T follicular helper cell (primary cell): ENCODE measurements at regions not wholly inside any gene's neighbourhood (a gene's known extent, or its start where the extent isn't known, plus 50 kb on each side); places are given as distances from the start of the nearest gene placed in this dataset.
"Not testable (repeated sequence)": the region's sequence is repeated elsewhere in the genome, so short reads cannot be mapped to it uniquely, and the experiment has no call there.

Experiments used
- DNase-seq: peaks from one replicate; pipeline ENCODE4 v3.0.0-alpha.2; 2020; ENCODE audit warnings: low read depth

DNA sequence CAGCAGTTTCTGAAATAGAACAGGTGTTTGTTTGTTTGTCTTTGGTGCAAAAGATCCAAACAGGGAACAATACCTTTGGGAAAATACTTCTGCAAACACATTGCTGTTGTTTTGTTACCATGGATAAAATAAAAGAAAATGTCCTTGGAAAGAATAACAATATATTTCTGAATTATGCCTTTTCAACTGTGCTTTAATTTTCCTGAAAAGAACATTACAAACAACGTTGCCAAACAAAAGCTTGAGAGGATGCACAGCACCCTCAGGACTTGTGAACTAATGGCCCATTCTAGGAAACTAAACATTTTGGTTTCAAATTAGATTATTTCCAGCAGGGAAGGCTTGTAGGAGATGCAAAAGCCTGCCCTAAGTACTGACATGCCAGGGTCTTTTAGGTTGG lies 967.2 kb downstream of the TLE4 start:
- DNase-seq = no peak

DNA sequence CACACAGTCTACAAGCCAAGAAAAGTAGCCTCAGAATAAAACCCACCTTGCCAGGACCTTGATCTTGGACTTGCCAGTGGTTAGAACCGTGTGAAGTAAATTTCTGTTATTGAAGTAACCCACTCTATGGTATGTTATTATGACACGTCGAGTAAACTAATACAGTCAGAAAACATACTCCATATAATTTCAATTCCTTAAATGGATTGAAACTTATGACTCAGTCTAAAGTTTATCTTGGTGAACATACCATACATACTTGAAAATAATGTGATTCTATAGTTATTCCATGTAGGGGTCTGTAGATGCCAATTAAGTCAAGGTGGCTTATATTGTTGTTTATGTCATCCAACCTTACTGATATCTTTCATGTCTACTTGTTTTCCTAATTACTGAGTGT lies 950.7 kb downstream of the TLE4 start:
- no peak for DNase-seq

- no peak for DNase-seq
Observed at GRCh38 chr9:80521151-80521550, 949.4 kb downstream of the TLE4 start.

- no peak for DNase-seq
Observed at GRCh38 chr9:80520231-80520630, 948.5 kb downstream of the TLE4 start.

GRCh38 chr9:80518441-80518840 lies 946.7 kb downstream of the TLE4 start:
- DNase-seq = no peak

DNA sequence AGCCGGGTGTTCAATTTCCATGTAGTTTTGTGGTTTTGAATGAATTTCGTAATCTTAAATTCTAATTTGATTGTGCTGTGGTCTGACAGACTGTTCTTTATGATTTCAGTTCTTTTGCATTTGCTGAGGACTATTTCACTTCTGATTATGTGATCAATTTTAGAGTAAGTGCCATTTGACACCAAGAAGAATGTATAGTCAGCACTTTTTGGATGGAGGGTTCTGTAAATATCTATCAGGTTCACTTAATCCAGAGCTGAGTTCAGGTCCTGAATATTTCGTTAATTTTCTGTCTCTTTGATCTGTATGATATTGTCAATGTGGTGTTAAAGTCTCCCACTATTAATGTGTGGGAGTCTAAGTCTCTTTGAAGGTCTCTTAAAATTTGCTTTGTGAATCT lies 944.9 kb downstream of the TLE4 start:
- DNase-seq = no peak

- DNase-seq = no peak
Observed at GRCh38 chr9:80509358-80509757, 937.6 kb downstream of the TLE4 start.

GRCh38 chr9:80507611-80508010 lies 935.8 kb downstream of the TLE4 start:
- DNase-seq = no peak

DNA sequence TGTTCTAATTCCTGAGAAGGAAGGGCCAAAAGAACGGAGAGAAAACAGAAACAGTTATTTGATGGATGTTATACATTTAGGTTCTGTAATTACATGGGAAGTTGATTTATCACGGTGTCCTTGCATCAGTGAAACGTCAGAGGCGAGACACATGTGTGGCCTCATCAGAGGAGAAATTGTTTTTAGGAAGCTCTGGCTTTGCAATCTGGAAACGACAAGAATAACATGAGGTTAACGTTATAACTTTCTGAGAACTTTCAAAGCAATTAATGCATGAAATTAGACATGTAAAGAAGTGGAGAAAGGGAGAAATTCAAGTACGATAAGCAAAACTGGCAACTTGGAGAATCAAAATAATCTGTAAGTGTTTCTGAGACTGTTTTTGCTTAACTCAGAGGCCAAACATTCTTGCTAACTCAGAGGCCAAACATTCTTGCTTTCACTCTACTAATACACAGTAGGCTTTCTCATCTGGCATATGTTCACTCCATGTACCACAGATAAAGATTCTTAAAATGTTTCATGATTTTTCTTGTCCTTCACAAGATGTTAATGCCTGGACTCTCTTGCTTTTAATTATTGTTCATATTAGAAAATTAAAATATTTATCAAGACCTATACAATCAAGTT lies 933.0 kb downstream of the TLE4 start:
- no peak for DNase-seq

DNA sequence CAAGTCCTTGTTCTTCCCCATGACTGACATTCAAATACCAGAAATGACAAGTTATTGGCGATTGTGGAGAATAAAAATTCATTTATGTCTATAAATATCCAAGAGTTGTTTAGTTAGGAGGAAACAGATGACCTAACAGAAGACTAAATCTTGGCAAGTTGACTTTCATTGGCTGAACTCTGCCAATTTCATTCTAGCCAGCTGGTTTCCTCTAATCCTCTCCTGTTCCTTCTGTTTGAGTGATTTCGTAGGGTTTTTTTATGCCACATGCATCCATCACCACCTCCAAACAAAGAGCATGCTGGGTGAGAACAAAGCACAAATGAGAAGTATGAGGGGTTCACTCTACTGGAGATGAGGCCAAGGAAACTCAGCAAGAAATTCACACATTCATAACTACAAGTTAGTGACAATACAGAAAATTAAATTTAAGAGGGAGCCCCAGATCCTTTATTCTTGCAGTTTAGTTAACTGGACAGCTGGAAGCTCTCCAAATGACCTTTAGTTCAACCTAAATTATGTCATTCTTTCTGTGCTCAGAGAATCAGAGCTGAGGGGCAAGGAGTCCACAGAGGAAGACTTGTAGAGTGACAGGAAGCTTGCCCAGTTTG lies 932.0 kb downstream of the TLE4 start:
- DNase-seq = no peak

DNA sequence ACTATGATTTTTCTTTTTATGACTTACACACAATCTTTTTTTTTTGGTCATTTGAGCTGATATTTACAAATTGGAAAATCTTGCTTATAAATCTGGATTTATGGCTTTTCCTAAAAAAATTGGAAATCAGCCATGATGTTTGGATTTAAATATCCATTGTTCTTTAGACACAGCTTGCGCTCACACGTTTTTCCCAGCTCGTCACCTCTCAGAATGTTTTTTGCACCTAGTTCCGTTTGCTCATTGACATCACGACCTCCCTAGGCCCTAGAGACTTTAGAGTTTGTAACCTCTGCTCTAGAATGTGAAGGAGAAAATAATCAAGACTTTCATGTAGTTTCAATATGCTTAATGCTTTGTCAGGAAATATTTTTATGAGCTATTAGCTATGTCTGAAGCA lies 930.5 kb downstream of the TLE4 start:
- DNase-seq = no peak

DNA sequence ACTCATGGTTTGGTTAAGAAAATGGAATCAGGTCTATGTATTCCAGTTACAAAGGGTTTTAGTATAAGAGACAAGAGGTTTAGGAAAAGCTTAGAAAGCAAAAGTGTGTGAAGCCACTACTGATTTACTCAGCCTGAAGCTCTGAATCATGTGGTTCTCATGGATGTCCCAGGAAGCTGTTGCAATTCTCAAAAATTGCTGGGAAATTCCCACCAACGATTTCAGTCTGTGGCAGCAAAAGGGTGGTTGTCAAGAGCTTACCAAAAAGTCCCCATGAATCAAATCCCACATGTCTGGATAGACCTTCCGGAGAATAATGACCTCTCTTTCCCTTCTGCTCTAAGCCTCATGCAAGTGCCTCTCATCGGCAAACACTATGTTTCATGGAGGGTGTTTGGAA lies 929.9 kb downstream of the TLE4 start:
- no peak for DNase-seq

GRCh38 chr9:80500300-80500699 lies 928.5 kb downstream of the TLE4 start:
- DNase-seq = no peak

DNA sequence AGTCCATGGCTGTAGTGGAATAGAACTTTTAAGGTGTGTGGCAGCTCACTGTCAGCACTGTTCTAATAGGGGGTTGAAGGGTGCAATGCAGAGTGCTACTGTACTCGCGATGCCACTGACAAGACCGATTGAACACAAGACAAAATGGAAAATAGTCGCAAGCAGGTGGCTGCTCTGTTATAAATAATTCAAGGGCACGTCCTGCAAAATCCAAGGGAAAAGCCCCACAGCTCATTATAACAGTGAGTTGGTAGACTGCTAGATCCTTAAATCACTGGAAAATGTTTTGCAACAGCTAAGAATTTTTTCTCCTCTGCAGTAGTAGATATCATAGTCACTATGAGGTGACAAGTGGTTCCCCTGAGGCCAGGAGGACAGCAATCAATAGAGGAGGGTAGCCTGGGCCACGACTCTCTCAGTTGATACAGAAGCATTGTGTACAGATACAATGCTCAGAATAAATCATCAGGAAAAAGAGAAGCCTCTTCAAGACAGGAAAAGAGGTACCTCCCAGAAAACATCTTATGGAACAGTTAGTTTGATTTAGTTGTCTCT lies 926.3 kb downstream of the TLE4 start:
- DNase-seq = no peak

DNA sequence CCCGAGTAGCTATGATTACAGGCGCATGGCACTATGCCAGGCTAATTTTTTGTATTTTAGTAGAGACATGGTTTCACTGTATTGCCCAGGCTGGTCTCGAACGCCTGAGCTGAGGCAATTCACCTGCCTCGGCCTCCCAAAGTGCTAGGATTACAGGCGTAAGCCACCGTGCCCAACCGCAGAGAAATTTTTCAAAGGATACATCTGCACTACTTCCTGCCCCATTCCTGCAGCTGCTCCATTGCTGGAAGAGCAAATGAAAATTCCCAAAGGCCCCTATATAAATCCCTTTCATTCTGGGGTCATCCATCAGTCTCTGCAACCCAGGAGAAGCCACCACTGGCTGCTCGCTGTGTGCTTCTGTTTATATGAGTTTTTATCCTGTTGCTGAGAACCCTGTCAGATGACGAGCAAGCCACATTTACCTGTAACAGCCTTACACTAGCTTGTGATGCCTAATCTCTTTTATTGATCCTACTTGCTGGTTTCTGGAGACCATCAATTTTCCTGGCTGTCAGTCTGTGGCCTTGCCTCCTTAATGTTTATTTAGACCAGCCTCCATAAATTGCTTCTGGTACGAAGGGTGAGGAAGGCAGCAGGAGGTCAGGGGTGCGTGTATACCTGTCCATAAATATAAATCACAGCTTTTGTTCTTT lies 925.3 kb downstream of the TLE4 start:
- DNase-seq = no peak

GRCh38 chr9:80493258-80493657 lies 921.5 kb downstream of the TLE4 start:
- no peak for DNase-seq

DNA sequence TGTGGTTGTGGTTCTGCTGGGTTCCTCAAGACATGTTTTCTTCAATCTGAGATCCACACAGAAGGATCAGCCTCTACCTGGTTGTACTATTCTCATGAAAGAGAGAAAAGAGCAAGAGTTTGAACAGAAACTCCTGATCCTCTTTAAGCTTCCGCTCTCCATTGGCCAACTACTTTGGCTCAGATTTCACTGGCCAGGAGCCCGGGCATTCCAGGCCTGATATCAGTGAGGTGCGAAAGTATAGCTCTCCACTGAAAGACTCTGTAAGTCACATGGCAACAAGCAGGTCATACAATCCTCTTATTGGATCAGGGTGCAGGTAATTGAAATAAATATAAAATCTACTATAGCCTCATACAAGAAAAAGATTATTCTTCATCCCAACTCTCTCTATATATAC lies 920.5 kb downstream of the TLE4 start:
- DNase-seq = no peak

DNA sequence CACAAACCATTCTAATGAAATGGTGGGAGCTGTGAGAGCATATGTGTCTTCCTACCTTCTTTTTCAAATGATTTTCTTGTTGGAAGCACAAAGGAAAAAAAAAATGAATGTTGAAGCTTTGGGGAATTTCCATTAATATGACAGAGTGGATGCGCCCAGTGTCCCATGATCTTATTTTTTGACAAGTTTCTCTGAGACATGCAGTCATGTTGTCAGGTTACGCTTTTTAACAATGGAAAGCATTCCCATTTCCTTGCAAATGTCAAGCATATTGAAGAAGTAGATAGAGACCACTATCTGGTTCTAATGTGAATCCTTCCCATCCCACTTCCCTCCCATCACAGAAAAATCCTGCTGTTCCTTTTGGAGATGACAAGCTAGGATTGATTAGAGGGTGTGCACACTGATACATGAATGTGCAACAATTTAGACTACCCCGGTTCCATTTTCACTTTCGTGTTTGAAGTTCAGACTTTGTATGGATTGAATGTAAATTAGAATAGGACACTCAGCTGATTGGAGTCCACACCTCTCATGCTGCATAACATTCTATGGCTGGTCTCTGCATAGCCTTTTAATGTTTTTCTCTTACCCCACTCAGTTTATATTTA lies 919.4 kb downstream of the TLE4 start:
- DNase-seq = no peak

- no peak for DNase-seq
Observed at GRCh38 chr9:80489329-80489728, 917.6 kb downstream of the TLE4 start.

- no peak for DNase-seq
Observed at GRCh38 chr9:80485420-80486250, 913.9 kb downstream of the TLE4 start.

- DNase-seq = not testable (repeated sequence)
Observed at GRCh38 chr9:80482251-80482650, 910.5 kb downstream of the TLE4 start.

- DNase-seq = no peak
Observed at GRCh38 chr9:80467632-80468031, 895.9 kb downstream of the TLE4 start.
